Stimulated activated naive B cell treated with anti-CD40 and anti-IgM and Interleukin-4, amounts not matched to agents 10 μg/mL and 1 μg/mL and 100 μg/mL, for 72 hours (primary cell): ENCODE measurements at regions not wholly inside any gene's neighbourhood (a gene's known extent, or its start where the extent isn't known, plus 50 kb on each side); places are given as distances from the start of the nearest gene placed in this dataset.

Source experiments
- ATAC-seq, 2 donors: fragments of 150-1000 bp; cut with Tn5 transposase; replicated peaks; 2 replicates each; pipeline ENCODE4 v1.10.0; 2021; ENCODE audit warnings: moderate library complexity in 1 of 2
- DNase-seq: peaks from one replicate; pipeline ENCODE4 v3.0.0; 2021
- H3K27ac Mint-ChIP-seq: one replicate; pipeline ENCODE4 v1.8.0; 2022; ENCODE audit warnings: mild to moderate bottlenecking, mixed read lengths
- H3K27me3 Mint-ChIP-seq, 2 donors: one replicate each; pipeline ENCODE4 v1.8.0; 2022; ENCODE audit warnings: mixed read lengths in 2 of 2
- H3K36me3 Mint-ChIP-seq, 2 donors: one replicate each; pipeline ENCODE4 v1.8.0; 2022; ENCODE audit warnings: mixed read lengths in 2 of 2, mild to moderate bottlenecking in 1 of 2
- H3K4me1 Mint-ChIP-seq, 2 donors: one replicate each; pipeline ENCODE4 v1.8.0; 2022; ENCODE audit warnings: mixed read lengths in 2 of 2, mild to moderate bottlenecking in 1 of 2
- H3K4me3 Mint-ChIP-seq, 2 donors: one replicate each; pipeline ENCODE4 v1.8.0; 2022; ENCODE audit warnings: mild to moderate bottlenecking in 2 of 2, mixed read lengths in 2 of 2, moderate library complexity in 1 of 2
- H3K9me3 Mint-ChIP-seq, 2 donors: one replicate each; pipeline ENCODE4 v1.8.0; 2022; ENCODE audit warnings: mixed read lengths in 2 of 2, mild to moderate bottlenecking in 1 of 2

GRCh38 chr16:9199751-9200150 lies 108.3 kb downstream of the HAPSTR1 start:
- no peaks in the 10 kb centered on the region for H3K4me1 Mint-ChIP-seq
- H3K27me3 Mint-ChIP-seq, result peaks cover 34 to 45% of the 10 kb centered on the region in 2 donors
- H3K9me3 Mint-ChIP-seq, result no peaks in the 10 kb centered on the region
- no peak for DNase-seq
- ATAC-seq, result no peak
- H3K27ac Mint-ChIP-seq, result no peak overlapping the region
- no peak overlapping the region for H3K4me3 Mint-ChIP-seq
- H3K36me3 Mint-ChIP-seq, result no peaks in the 10 kb centered on the region

- ATAC-seq (no peak), DNase-seq (no peak)
- Mint-ChIP-seq H3K4me1 (no peaks in the 10 kb centered on the region), H3K36me3 (no peaks in the 10 kb centered on the region), H3K27me3 (peaks cover 31 to 39% of the 10 kb centered on the region in 2 donors), H3K27ac (no peak overlapping the region), H3K9me3 (no peaks in the 10 kb centered on the region), H3K4me3 (no peak overlapping the region)
Measured at GRCh38 chr16:9203956-9204355, 112.5 kb downstream of the HAPSTR1 start.

- no peaks in the 10 kb centered on the region for H3K36me3 Mint-ChIP-seq
- no peak for ATAC-seq
- no peak overlapping the region for H3K27ac Mint-ChIP-seq
- H3K27me3 Mint-ChIP-seq, result peaks cover 23 to 32% of the 10 kb centered on the region in 2 donors
- no peaks in the 10 kb centered on the region for H3K4me1 Mint-ChIP-seq
- no peak for DNase-seq
- no peaks in the 10 kb centered on the region for H3K9me3 Mint-ChIP-seq
- H3K4me3 Mint-ChIP-seq, result no peak overlapping the region
Measured at GRCh38 chr16:9205661-9206060, 114.2 kb downstream of the HAPSTR1 start.

GRCh38 chr16:9206156-9206555 lies 114.7 kb downstream of the HAPSTR1 start:
- Mint-ChIP-seq H3K4me3 (no peak overlapping the region), H3K4me1 (no peaks in the 10 kb centered on the region), H3K27ac (no peak overlapping the region), H3K36me3 (no peaks in the 10 kb centered on the region), H3K27me3 (peaks cover 23 to 32% of the 10 kb centered on the region in 2 donors), H3K9me3 (no peaks in the 10 kb centered on the region)
- ATAC-seq (no peak), DNase-seq (no peak)

- peaks cover 1 to 10% of the 10 kb centered on the region in 2 donors for H3K4me1 Mint-ChIP-seq
- ATAC-seq (no peak), DNase-seq (no peak)
- H3K27ac Mint-ChIP-seq, result no peak overlapping the region
- H3K4me3 Mint-ChIP-seq, result no peak overlapping the region
- no peaks in the 10 kb centered on the region for H3K36me3 Mint-ChIP-seq
- H3K9me3 Mint-ChIP-seq, result peaks cover 0 to 4% of the 10 kb centered on the region in 2 donors
- H3K27me3 Mint-ChIP-seq, result peaks cover 25 to 39% of the 10 kb centered on the region in 2 donors
Measured at GRCh38 chr16:9212621-9213020, 121.2 kb downstream of the HAPSTR1 start.

GRCh38 chr16:9219813-9220212 lies 128.4 kb downstream of the HAPSTR1 start:
- no peaks in the 10 kb centered on the region for H3K4me1 Mint-ChIP-seq
- H3K36me3 Mint-ChIP-seq, result no peaks in the 10 kb centered on the region
- peaks cover 4 to 5% of the 10 kb centered on the region in 2 donors for H3K9me3 Mint-ChIP-seq
- no peak overlapping the region for H3K4me3 Mint-ChIP-seq
- no peak for DNase-seq
- H3K27me3 Mint-ChIP-seq, result peaks cover 25 to 38% of the 10 kb centered on the region in 2 donors
- no peak for ATAC-seq
- no peak overlapping the region for H3K27ac Mint-ChIP-seq

GRCh38 chr16:9225527-9226316 lies 134.3 kb downstream of the HAPSTR1 start:
- no peak for DNase-seq
- peak overlapping the region; percentile 51 for H3K27ac Mint-ChIP-seq
- peaks cover 4 to 5% of the 10 kb centered on the region in 2 donors for H3K9me3 Mint-ChIP-seq
- H3K4me1 Mint-ChIP-seq, result peaks cover 0 to 1% of the 10 kb centered on the region in 2 donors
- H3K4me3 Mint-ChIP-seq, result no peak overlapping the region
- peaks cover 16 to 20% of the 10 kb centered on the region in 2 donors for H3K27me3 Mint-ChIP-seq
- no peaks in the 10 kb centered on the region for H3K36me3 Mint-ChIP-seq
- peak in 1 of 2 donors; percentile 36 for ATAC-seq

GRCh38 chr16:9226924-9227323 lies 135.5 kb downstream of the HAPSTR1 start:
- peaks cover 0 to 1% of the 10 kb centered on the region in 2 donors for H3K4me1 Mint-ChIP-seq
- H3K27ac Mint-ChIP-seq, result no peak overlapping the region
- H3K4me3 Mint-ChIP-seq, result no peak overlapping the region
- ATAC-seq (no peak), DNase-seq (no peak)
- H3K27me3 Mint-ChIP-seq, result peaks cover 9 to 17% of the 10 kb centered on the region in 2 donors
- H3K9me3 Mint-ChIP-seq, result peaks cover 4 to 5% of the 10 kb centered on the region in 2 donors
- H3K36me3 Mint-ChIP-seq, result no peaks in the 10 kb centered on the region

GRCh38 chr16:9231039-9231438 lies 139.6 kb downstream of the HAPSTR1 start:
- Mint-ChIP-seq H3K27ac (no peak overlapping the region), H3K4me1 (no peaks in the 10 kb centered on the region), H3K9me3 (no peaks in the 10 kb centered on the region), H3K36me3 (no peaks in the 10 kb centered on the region), H3K4me3 (no peak overlapping the region), H3K27me3 (peaks cover 19 to 29% of the 10 kb centered on the region in 2 donors)
- DNase-seq (no peak), ATAC-seq (no peak)

- H3K4me3 Mint-ChIP-seq, result no peak overlapping the region
- ATAC-seq, result no peak
- H3K36me3 Mint-ChIP-seq, result no peaks in the 10 kb centered on the region
- peaks cover 4% of the 10 kb centered on the region in 2 donors for H3K9me3 Mint-ChIP-seq
- no peak overlapping the region for H3K27ac Mint-ChIP-seq
- H3K4me1 Mint-ChIP-seq, result no peaks in the 10 kb centered on the region
- no peak for DNase-seq
- peaks cover 19 to 26% of the 10 kb centered on the region in 2 donors for H3K27me3 Mint-ChIP-seq
Measured at GRCh38 chr16:9232102-9232770, 140.8 kb downstream of the HAPSTR1 start.

GRCh38 chr16:9235867-9236266 lies 144.4 kb downstream of the HAPSTR1 start:
- peaks cover 12 to 16% of the 10 kb centered on the region in 2 donors for H3K27me3 Mint-ChIP-seq

GRCh38 chr16:9236319-9236718 lies 144.9 kb downstream of the HAPSTR1 start:
- DNase-seq, result no peak
- Mint-ChIP-seq H3K4me3 (no peak overlapping the region), H3K36me3 (no peaks in the 10 kb centered on the region), H3K27me3 (peaks cover 13% of the 10 kb centered on the region in 2 donors), H3K9me3 (peaks cover 10 to 14% of the 10 kb centered on the region in 2 donors), H3K27ac (no peak overlapping the region), H3K4me1 (no peaks in the 10 kb centered on the region)
- no peak for ATAC-seq

More at GRCh38 chr16:9235867-9236266, 144.4 kb downstream of the HAPSTR1 start:
- peaks cover 10 to 13% of the 10 kb centered on the region in 2 donors for H3K9me3 Mint-ChIP-seq
- DNase-seq, result no peak
- ATAC-seq, result no peak
- H3K36me3 Mint-ChIP-seq, result no peaks in the 10 kb centered on the region
- no peaks in the 10 kb centered on the region for H3K4me1 Mint-ChIP-seq
- H3K27ac Mint-ChIP-seq, result no peak overlapping the region
- H3K4me3 Mint-ChIP-seq, result no peak overlapping the region

- Mint-ChIP-seq H3K4me1 (no peaks in the 10 kb centered on the region), H3K27me3 (peaks cover 5 to 11% of the 10 kb centered on the region in 2 donors), H3K9me3 (peaks cover 12 to 14% of the 10 kb centered on the region in 2 donors), H3K27ac (no peak overlapping the region), H3K36me3 (no peaks in the 10 kb centered on the region), H3K4me3 (no peak overlapping the region)
- no peak for DNase-seq
- ATAC-seq, result no peak
Measured at GRCh38 chr16:9238346-9238745, 146.9 kb downstream of the HAPSTR1 start.

GRCh38 chr16:9241177-9241576 lies 149.7 kb downstream of the HAPSTR1 start:
- ATAC-seq (no peak), DNase-seq (no peak)
- Mint-ChIP-seq H3K4me1 (no peaks in the 10 kb centered on the region), H3K4me3 (no peak overlapping the region), H3K27ac (no peak overlapping the region), H3K36me3 (no peaks in the 10 kb centered on the region), H3K27me3 (peaks cover 0 to 6% of the 10 kb centered on the region in 2 donors), H3K9me3 (peaks cover 12 to 14% of the 10 kb centered on the region in 2 donors)

GRCh38 chr16:9248162-9248561 lies 156.7 kb downstream of the HAPSTR1 start:
- H3K9me3 Mint-ChIP-seq, result no peaks in the 10 kb centered on the region
- peaks cover 19 to 26% of the 10 kb centered on the region in 2 donors for H3K27me3 Mint-ChIP-seq
- H3K27ac Mint-ChIP-seq, result no peak overlapping the region
- no peaks in the 10 kb centered on the region for H3K36me3 Mint-ChIP-seq
- DNase-seq (no peak), ATAC-seq (no peak)
- no peak overlapping the region for H3K4me3 Mint-ChIP-seq
- H3K4me1 Mint-ChIP-seq, result no peaks in the 10 kb centered on the region
